NCI-H526 (cell line): ENCODE measurements at regions not wholly inside any gene's neighbourhood (a gene's known extent, or its start where the extent isn't known, plus 50 kb on each side); places are given as distances from the start of the nearest gene placed in this dataset.
"Not testable (repeated sequence)": the region's sequence is repeated elsewhere in the genome, so short reads cannot be mapped to it uniquely, and the experiment has no call there.

Experiments
- DNase-seq, 2 experiments: peaks; one replicate each; lab custom pipeline; 2025; lab: John Stamatoyannopoulos, UW

DNA sequence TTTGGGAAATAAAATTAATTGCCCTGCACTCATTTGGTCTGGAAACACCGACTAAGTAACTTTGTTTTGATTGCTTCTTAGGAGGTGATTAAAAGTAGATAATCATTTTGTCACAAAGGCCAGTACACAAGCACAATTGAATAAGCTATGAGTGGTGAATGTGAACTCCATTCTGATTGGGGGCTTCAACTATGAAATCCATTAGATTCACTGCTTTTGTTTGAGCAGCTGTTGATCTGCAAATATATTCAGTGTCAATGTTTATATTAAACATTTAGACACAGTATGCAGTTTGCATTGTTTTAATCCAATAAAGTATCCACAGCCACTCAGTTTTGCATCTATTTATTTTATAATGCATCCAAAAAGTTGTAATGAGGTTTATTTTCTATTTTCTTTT lies 817.5 kb downstream of the CDH11 start:
- no peak for DNase-seq

- no peak for DNase-seq
Observed at GRCh38 chr16:64297863-64298600, 823.8 kb downstream of the CDH11 start.

- no peak for DNase-seq
Observed at GRCh38 chr16:64295466-64295865, 826.4 kb downstream of the CDH11 start.

DNA sequence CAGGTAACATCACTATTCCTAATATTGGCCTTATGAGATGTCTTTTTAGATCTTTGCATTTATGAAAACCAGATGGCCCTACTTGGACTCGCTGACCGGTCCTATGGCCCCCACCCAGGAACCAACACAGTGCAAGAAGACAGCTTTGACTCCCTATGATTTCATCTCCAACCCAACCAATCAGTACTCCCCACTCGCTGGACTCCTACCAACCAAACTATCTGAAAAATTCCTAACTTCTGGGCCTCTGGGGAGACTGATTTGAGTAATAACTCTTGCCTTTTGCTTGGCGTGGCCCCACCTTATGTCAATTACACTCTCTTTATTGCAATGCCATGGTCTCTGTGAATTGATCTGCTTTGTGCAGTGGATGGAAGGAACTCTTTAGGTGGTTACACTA lies 828.9 kb downstream of the CDH11 start:
- no peak for DNase-seq

DNA sequence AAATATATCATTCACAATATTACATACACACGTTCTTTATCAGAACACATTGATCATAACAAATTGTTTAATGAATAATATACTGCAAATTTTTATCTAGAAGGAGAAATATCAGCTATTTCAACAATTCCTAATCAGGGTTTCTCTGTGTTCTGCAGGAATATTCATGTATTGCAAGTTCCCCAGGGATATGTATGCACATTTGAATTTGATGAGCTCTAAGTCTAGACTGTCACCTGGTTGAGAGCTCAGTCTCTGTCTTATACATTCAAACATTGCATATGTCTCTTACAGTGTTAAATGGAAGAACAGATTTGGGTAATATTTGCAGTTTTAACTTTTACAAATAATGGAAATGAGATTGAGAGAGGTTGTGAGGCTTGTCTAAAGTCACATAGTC lies 829.7 kb downstream of the CDH11 start:
- DNase-seq = peak in 1 of 2 experiments; percentile 0

DNA sequence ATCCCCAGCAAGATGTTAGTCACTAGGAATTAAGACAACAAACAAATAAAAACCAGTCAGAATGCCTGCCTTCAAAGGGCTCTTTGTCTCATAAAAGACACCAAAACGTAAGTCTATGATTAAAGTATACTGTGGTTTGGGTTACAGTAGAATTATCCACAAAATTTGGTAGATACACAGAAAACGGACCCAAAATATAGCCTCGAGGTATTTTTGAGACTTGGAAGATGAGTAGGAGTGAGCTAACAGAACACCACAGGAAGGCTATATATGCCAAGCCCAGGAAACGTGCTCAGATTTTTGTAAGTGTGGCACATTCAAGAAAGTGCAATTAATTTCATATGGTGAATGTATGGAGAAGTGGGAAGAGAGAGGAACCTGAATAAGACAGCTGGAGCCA lies 831.4 kb downstream of the CDH11 start:
- no peak for DNase-seq

- no peak for DNase-seq
Observed at GRCh38 chr16:64287655-64288528, 834.0 kb downstream of the CDH11 start.

DNA sequence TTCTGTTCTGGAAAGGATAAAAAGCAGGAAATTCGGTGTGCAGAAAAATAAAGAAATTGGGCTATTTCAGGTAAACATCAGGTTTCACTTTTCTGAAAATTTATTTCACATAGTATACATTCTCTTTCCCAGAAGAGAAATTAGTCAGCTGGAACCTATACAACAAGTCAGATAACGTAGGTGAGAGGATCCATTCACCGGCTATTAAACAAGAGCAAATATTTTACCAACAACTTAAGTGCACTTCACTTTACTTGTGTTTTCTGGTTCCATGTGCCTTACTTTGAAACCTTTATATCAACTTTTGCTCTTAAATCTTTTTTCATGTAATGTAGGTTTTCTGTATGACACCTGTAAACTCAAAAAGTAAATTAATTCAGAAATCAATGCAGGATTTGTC lies 839.7 kb downstream of the CDH11 start:
- DNase-seq = no peak

GRCh38 chr16:64280317-64280716 lies 841.5 kb downstream of the CDH11 start:
- DNase-seq = no peak

DNA sequence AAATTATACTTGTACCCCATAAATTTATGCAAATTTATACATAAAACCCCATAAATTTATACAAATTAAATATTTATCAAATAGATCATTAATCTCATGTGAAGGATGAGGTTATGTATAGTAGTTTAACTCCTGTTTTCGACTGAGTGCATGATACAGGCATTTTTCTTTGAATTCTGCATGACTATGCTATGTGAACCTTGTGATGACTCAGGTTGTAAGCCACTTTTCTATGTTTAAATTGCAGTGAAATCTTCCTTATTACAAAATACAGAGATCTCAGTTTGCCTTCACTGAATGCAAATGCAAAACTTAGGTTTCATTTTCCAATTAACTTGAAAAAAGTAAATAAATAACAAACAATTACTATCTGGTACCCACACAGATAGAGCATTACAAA lies 843.7 kb downstream of the CDH11 start:
- no peak for DNase-seq

GRCh38 chr16:64276646-64277045 lies 845.2 kb downstream of the CDH11 start:
- DNase-seq = no peak

GRCh38 chr16:64272028-64272427 lies 849.8 kb downstream of the CDH11 start:
- DNase-seq = no peak

DNA sequence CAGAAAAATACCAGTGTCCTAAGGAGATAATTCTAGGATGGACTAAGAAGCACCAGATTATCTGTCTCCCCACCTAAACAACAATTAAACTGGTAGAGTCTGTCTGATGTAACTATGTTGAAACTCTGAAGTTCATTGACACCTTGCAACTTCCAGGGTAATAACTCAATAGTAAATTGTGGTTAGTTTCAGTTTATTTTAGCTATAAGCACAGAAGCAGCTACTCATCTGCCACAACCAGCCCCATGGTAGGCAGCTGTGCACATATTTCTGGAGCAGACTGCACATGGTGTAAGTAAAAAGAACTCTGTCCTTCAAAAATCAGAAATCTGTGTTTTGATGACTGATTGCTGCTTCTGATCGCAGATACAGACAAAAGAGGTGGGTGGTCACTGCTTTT lies 852.1 kb downstream of the CDH11 start:
- DNase-seq = no peak

GRCh38 chr16:64265756-64266155 lies 856.1 kb downstream of the CDH11 start:
- DNase-seq = no peak

- not testable (repeated sequence) for DNase-seq
Observed at GRCh38 chr16:64260631-64261401, 861.0 kb downstream of the CDH11 start.

DNA sequence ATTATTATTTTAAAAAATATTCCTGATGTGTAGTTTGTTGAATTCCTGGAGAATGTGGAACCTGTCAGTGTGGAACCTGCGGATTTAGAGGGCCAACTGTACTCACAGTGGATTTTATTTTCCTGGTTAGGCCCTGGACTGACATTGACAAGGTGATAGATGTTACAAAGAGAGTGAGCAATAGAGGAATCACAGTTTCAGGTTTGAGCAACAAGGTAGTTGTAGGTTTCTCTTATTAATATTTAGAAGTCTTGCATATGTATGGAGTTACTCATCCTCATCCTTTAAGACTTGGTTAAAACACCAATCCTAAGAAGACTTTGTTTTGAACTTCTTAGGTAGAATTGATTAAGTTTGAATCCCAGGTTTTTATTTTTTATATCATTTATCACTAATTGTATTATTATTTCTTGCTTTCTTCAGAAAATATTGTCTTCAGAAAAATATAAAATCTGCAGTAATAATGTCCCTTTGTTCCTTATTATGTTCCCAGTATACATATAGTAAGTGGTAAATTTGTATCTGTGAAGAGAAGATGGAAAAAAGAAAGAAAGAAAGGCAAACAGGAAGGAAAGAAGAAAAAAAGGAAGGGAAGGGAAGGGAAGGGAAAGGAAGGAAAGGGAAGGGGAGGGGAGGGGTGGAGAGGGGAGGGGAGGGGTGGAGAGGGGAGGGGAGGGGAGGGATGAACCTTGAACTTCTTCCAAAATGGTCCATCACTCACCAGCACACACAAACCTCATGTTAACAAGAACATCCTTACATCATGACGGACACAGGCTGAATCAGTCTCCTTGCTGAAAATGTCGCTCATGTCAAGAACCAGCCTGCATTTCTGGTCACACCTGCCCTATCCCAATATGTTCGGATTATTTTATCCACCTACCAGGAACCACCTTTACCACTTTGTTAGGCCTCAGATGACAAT lies 867.2 kb downstream of the CDH11 start:
- DNase-seq = no peak

GRCh38 chr16:64253525-64253924 lies 868.3 kb downstream of the CDH11 start:
- no peak for DNase-seq

DNA sequence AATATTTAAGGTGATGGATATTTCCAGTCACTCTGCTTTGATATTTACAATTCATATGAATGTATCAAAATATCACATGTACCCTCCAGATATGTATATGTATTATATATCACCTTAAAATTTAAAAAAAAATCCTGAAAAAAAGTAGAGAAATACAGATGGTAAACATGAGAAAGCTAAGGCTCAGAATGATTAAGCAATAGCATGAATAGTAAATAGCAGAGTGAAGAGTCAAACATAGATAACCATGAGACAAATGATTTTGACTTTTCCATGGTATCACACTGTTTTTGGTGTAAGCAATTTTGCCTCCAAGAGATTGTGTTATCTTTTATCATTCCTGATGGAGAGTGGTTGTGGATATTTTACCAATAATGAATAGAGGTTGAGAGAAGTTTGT lies 868.8 kb downstream of the CDH11 start:
- DNase-seq = no peak

GRCh38 chr16:64251742-64252141 lies 870.1 kb downstream of the CDH11 start:
- DNase-seq = no peak

GRCh38 chr16:64250866-64251265 lies 871.0 kb downstream of the CDH11 start:
- DNase-seq = no peak

DNA sequence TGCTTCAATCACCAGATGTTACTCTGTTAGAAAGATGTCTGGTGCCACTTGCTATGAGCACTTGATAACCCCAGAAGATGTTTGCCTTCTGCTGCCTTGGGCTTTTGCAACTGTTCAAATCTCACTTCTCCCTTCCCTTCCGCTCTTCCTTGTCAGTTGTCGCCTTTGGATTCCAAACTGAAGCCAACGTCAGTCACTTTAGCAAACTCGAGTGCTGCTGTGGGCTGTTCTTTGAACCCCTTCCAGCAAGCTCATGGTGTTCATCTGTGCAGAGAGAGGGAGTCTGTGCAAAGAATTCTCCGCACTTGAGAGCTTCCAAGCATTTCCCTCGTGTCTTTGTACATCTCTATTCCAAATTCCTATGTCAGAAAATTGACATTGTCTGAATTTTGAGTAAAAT lies 879.4 kb downstream of the CDH11 start:
- DNase-seq = no peak

GRCh38 chr16:64240586-64240985 lies 881.3 kb downstream of the CDH11 start:
- DNase-seq = no peak
